Duodenal mucosa (tissue), 2 donors: ENCODE measurements at regions not wholly inside any gene's neighbourhood (a gene's known extent, or its start where the extent isn't known, plus 50 kb on each side); places are given as distances from the start of the nearest gene placed in this dataset.

Source experiments
- H3K27ac ChIP-seq: one replicate; pipeline ENCODE4 v1.7.0; 2013; ENCODE audit warnings: low read depth, low read length
- H3K27me3 ChIP-seq, 2 donors: one replicate each; pipeline ENCODE4 v1.7.0; 2013; ENCODE audit warnings: low read length in 2 of 2, control low read depth in 1 of 2; ENCODE audit not compliant: insufficient read depth in 2 of 2, control insufficient read depth in 1 of 2
- H3K36me3 ChIP-seq, 2 donors: one replicate each; pipeline ENCODE4 v1.7.0; 2013; ENCODE audit warnings: low read length in 2 of 2, control low read depth in 1 of 2; ENCODE audit not compliant: insufficient read depth in 2 of 2, control insufficient read depth in 1 of 2
- H3K4me1 ChIP-seq, 2 donors: one replicate each; pipeline ENCODE4 v1.7.0; 2013; ENCODE audit warnings: low read length in 2 of 2, control low read depth in 1 of 2; ENCODE audit not compliant: insufficient read depth in 2 of 2, control insufficient read depth in 1 of 2
- H3K4me3 ChIP-seq, 2 donors: one replicate each; pipeline ENCODE4 v1.7.0; 2013; ENCODE audit warnings: low read length in 2 of 2, low read depth in 1 of 2
- H3K9ac ChIP-seq, 2 donors: one replicate each; pipeline ENCODE4 v1.7.0; 2013; ENCODE audit warnings: low read length in 2 of 2, low read depth in 1 of 2
- H3K9me3 ChIP-seq, 2 donors: one replicate each; pipeline ENCODE4 v1.7.0; 2013; ENCODE audit warnings: low read length in 2 of 2, control low read depth in 1 of 2; ENCODE audit not compliant: control insufficient read depth in 1 of 2

DNA sequence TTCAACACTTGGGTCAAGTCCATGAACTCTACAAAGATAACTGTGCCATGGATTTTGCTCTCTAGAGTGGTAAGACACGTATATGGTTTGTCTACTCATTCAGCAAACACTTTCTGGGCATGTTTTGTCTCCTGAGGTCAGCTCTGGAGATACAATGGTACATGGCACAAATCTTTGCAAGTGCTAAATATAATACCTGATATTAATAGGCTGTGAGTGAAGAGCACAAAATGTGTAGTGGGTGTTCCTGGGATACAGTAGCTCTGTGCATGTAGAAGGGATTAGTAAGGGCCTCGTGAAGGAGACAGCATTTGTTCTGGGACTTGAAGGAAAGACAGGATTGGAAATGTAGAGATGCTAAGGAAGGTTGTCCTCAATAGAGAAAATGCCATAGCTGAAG lies 360.9 kb downstream of the BCKDHB start:
- Histone ChIP-seq H3K36me3 (no peaks in the 10 kb centered on the region), H3K9ac (no peak overlapping the region), H3K4me1 (peaks cover 3 to 5% of the 10 kb centered on the region in 2 donors), H3K27ac (no peak overlapping the region), H3K9me3 (no peaks in the 10 kb centered on the region), H3K4me3 (no peak overlapping the region), H3K27me3 (no peaks in the 10 kb centered on the region)

DNA sequence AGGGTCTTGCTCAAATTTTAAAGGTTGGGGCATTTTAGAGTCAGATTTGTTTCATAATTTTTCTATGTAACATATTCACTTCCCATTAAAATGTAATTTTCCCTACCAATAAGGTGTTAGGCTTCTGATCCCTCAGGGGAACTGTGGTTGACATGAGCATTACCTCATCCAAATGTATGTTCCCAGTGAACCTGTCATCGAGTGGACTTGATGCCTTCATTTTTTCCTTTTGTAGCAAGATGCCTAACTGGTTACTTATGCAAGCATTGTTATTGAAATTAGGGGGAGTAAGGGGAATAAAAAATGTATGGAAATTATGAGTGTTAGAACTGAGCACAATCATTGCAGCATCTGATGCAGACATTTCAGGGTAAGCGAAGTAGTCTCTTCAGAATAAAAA lies 360.5 kb downstream of the BCKDHB start:
- Histone ChIP-seq H3K27ac (no peak overlapping the region), H3K27me3 (no peaks in the 10 kb centered on the region), H3K36me3 (no peaks in the 10 kb centered on the region), H3K4me3 (no peak overlapping the region), H3K9me3 (no peaks in the 10 kb centered on the region), H3K4me1 (peaks cover 3 to 5% of the 10 kb centered on the region in 2 donors), H3K9ac (no peak overlapping the region)

- Histone ChIP-seq H3K27ac (no peak overlapping the region), H3K27me3 (no peaks in the 10 kb centered on the region), H3K9ac (no peak overlapping the region), H3K36me3 (no peaks in the 10 kb centered on the region), H3K4me1 (peaks cover 3 to 5% of the 10 kb centered on the region in 2 donors), H3K4me3 (no peak overlapping the region), H3K9me3 (no peaks in the 10 kb centered on the region)
Measured at GRCh38 chr6:80465513-80465912, 359.0 kb downstream of the BCKDHB start.

DNA sequence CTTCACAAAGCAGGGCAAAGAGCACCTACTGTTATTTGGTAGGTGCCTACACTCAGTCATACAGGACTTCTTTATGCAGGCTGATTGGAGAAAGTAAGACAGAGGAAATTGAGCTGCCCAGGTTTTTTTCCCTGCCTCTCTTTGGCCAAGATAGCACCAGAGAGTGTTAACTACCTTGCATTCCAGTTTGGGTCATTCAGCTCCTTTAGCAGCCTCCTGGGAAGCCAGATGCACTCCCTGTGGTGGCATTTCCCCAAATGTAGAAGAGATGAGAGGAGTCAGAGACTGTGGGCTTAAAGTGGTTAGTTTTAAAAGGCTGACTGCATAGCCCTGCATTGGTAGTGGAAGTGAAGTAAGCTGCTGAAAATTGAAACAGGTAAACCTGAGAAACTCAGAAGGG lies 358.4 kb downstream of the BCKDHB start:
- peaks cover 3 to 5% of the 10 kb centered on the region in 2 donors for H3K4me1 ChIP-seq
- H3K4me3 ChIP-seq = no peak overlapping the region
- no peaks in the 10 kb centered on the region for H3K9me3 ChIP-seq
- no peak overlapping the region for H3K9ac ChIP-seq
- no peaks in the 10 kb centered on the region for H3K36me3 ChIP-seq
- no peaks in the 10 kb centered on the region for H3K27me3 ChIP-seq
- no peak overlapping the region for H3K27ac ChIP-seq

DNA sequence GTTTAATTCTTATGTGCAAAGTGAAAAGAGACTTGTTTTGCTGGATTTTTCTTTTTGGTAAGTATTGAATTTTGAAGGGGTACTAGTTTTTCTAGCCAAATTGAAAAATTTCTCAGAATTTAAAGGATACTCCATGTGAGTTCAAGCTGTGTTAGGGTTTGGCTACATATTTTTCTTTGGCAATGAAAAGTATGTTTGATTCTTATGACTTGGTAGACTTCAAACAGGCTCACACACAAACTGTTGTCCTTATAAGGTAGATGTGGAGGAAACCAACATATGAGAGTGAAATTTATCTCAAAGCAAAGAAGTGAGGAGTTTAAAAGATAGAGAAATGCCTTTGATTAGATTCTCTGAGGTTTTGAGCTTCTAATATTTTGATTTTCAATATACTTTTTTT lies 356.7 kb downstream of the BCKDHB start:
- Histone ChIP-seq H3K9ac (no peak overlapping the region), H3K27ac (no peak overlapping the region), H3K27me3 (no peaks in the 10 kb centered on the region), H3K4me3 (no peak overlapping the region), H3K36me3 (no peaks in the 10 kb centered on the region), H3K9me3 (no peaks in the 10 kb centered on the region), H3K4me1 (peaks cover 0 to under 1% of the 10 kb centered on the region in 2 donors)

GRCh38 chr6:80460257-80460865 lies 353.9 kb downstream of the BCKDHB start:
- Histone ChIP-seq H3K36me3 (no peaks in the 10 kb centered on the region), H3K4me1 (peaks cover 8 to 10% of the 10 kb centered on the region in 2 donors), H3K4me3 (no peak overlapping the region)

GRCh38 chr6:80457439-80457933 lies 351.0 kb downstream of the BCKDHB start:
- no peak overlapping the region for H3K9ac ChIP-seq
- no peak overlapping the region for H3K4me3 ChIP-seq
- no peaks in the 10 kb centered on the region for H3K27me3 ChIP-seq
- no peaks in the 10 kb centered on the region for H3K36me3 ChIP-seq
- no peaks in the 10 kb centered on the region for H3K9me3 ChIP-seq
- peaks cover 8 to 17% of the 10 kb centered on the region in 2 donors for H3K4me1 ChIP-seq
- H3K27ac ChIP-seq = no peak overlapping the region

More at GRCh38 chr6:80460257-80460865, 353.9 kb downstream of the BCKDHB start:
- H3K9me3 ChIP-seq = no peaks in the 10 kb centered on the region
- no peak overlapping the region for H3K27ac ChIP-seq
- H3K27me3 ChIP-seq = no peaks in the 10 kb centered on the region
- no peak overlapping the region for H3K9ac ChIP-seq

DNA sequence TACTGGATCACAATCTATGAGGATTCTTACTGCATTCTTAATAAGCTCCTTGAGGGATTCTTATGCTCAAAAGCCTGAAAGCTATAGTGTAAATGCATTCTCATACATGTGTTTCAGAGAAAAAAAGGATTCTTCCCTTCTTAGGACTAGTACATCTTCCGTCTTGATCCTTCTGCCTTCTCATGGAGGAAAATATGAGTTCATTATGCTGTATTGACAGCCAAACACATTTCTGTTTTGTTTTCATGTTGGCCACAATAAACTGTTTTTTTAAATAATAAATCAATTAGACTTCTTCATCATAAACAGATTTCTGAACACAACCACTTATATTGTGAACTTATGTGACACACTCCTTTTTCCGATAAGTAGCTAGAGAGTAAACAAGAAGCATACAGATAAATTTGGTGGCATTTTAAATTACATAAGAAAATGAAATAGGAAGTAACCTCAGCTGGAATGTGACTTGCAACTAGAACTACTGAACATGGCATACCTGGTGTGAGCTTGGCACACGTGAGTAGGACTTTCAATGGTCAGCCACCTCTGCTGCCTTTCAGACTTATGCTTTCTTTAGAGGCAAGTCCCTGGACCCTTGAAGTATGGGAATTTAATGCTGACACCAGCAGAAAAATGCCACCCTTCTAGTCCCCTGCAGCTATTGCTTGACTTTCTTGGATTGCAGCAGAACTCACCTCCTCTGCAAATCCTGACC lies 350.4 kb downstream of the BCKDHB start:
- H3K27me3 ChIP-seq = no peaks in the 10 kb centered on the region
- H3K9me3 ChIP-seq = no peaks in the 10 kb centered on the region
- H3K9ac ChIP-seq = no peak overlapping the region
- H3K36me3 ChIP-seq = no peaks in the 10 kb centered on the region
- no peak overlapping the region for H3K4me3 ChIP-seq
- H3K27ac ChIP-seq = no peak overlapping the region
- H3K4me1 ChIP-seq = peaks cover 8 to 17% of the 10 kb centered on the region in 2 donors

GRCh38 chr6:80454661-80455365 lies 348.3 kb downstream of the BCKDHB start:
- Histone ChIP-seq H3K4me3 (no peak overlapping the region), H3K9ac (no peak overlapping the region), H3K9me3 (no peaks in the 10 kb centered on the region), H3K27me3 (no peaks in the 10 kb centered on the region), H3K36me3 (no peaks in the 10 kb centered on the region), H3K4me1 (peaks cover 8 to 17% of the 10 kb centered on the region in 2 donors), H3K27ac (no peak overlapping the region)

- Histone ChIP-seq H3K36me3 (no peaks in the 10 kb centered on the region), H3K4me3 (no peak overlapping the region), H3K9me3 (no peaks in the 10 kb centered on the region), H3K4me1 (peaks cover 8 to 17% of the 10 kb centered on the region in 2 donors), H3K27ac (no peak overlapping the region), H3K9ac (no peak overlapping the region), H3K27me3 (no peaks in the 10 kb centered on the region)
Measured at GRCh38 chr6:80454197-80454596, 347.7 kb downstream of the BCKDHB start.
